Activated CD4-positive, alpha-beta T cell treated with anti-CD3 and anti-CD28 coated beads for 36 hours (primary cell): ENCODE measurements at regions not wholly inside any gene's neighbourhood (a gene's known extent, or its start where the extent isn't known, plus 50 kb on each side); places are given as distances from the start of the nearest gene placed in this dataset.

Experiments
- ATAC-seq: fragments of 200-7000 bp; cut with Tn5 transposase; one replicate; pipeline ENCODE4 v1.10.0; 2021; ENCODE audit warnings: mild to moderate bottlenecking, moderate library complexity
- CTCF ChIA-PET: fragments of 350-600 bp; sonication (Branson Sonifier 250); formaldehyde crosslinking; loops from one replicate; lab custom pipeline; 2021; ENCODE audit warnings: antibody characterized with exemption; lab: Charles Lee
- POLR2A ChIA-PET: fragments of 350-600 bp; sonication (Branson Sonifier 250); formaldehyde crosslinking; loops from one replicate; lab custom pipeline; 2021; ENCODE audit warnings: antibody characterized with exemption, inconsistent platforms; lab: Charles Lee
- DNase-seq: peaks from one replicate; pipeline ENCODE4 v3.0.0-alpha.2; 2020
- H3K27ac Mint-ChIP-seq: one replicate; pipeline ENCODE4 v1.8.0; 2021; ENCODE audit warnings: mixed read lengths
- H3K27me3 Mint-ChIP-seq: one replicate; pipeline ENCODE4 v1.8.0; 2021; ENCODE audit warnings: mixed read lengths
- H3K36me3 Mint-ChIP-seq: one replicate; pipeline ENCODE4 v1.8.0; 2021; ENCODE audit warnings: low read depth, mixed read lengths
- H3K4me1 Mint-ChIP-seq: one replicate; pipeline ENCODE4 v1.8.0; 2021; ENCODE audit warnings: mixed read lengths
- H3K4me3 Mint-ChIP-seq: one replicate; pipeline ENCODE4 v1.8.0; 2021; ENCODE audit warnings: mild to moderate bottlenecking, moderate library complexity, mixed read lengths
- H3K9me3 Mint-ChIP-seq: one replicate; pipeline ENCODE4 v1.8.0; 2021; ENCODE audit warnings: low read depth, mixed read lengths
- intact Hi-C, 2 experiments: fragments of 100-400 bp; cut with DNase I in 1 of 2; cut with micrococcal nuclease in 1 of 2; formaldehyde crosslinking; loops; one replicate each; pipeline versions ENCODE4 v1.14.2 to v1.15.1; 2022 to 2024; cut with DNase I, micrococcal nuclease

GRCh38 chr13:105139380-105140285, 1395.8 kb downstream of the EFNB2 start:
- no peaks in the 10 kb centered on the region for H3K27me3 Mint-ChIP-seq
- intact Hi-C loops = loop anchor here in 1 of 2 experiments (5.0 kb wide), 2 partner anchors 1398 to 1408 kb away; partner anchors contain the start of gene EFNB2
- H3K4me1 Mint-ChIP-seq = peaks cover 17% of the 10 kb centered on the region
- peak overlapping the region; percentile 93 for H3K27ac Mint-ChIP-seq
- ChIA-PET POLR2A (interaction anchor here (0.5 to 0.6 kb wide), 3 partner anchors 37 to 1404 kb away, joined by 3 to 7 read pairs (median 4); no protein-coding TSS in a partner anchor), CTCF (interaction anchor here (0.7 to 0.9 kb wide), 3 partner anchors 30 to 1397 kb away, joined by 4 to 6 read pairs (median 4); no protein-coding TSS in a partner anchor)
- DNase-seq (peak; percentile 75), ATAC-seq (peak; percentile 91)
- H3K4me3 Mint-ChIP-seq = peak overlapping the region; percentile 73
- no peaks in the 10 kb centered on the region for H3K36me3 Mint-ChIP-seq
- H3K9me3 Mint-ChIP-seq = no peaks in the 10 kb centered on the region

- DNase-seq = no peak
- H3K36me3 Mint-ChIP-seq = no peaks in the 10 kb centered on the region
- ChIA-PET POLR2A (interaction anchor here (0.6 kb wide), 1 partner anchor 105 kb away, joined by 7 read pairs; no protein-coding TSS in a partner anchor), CTCF (interaction anchor here (0.7 kb wide), 1 partner anchor 1397 kb away, joined by 6 read pairs; no protein-coding TSS in a partner anchor)
- H3K4me1 Mint-ChIP-seq = peaks cover 17% of the 10 kb centered on the region
- H3K27ac Mint-ChIP-seq = peak overlapping the region; percentile 93
- peak; percentile 34 for ATAC-seq
- H3K27me3 Mint-ChIP-seq = no peaks in the 10 kb centered on the region
- intact Hi-C loops = loop anchor here in 1 of 2 experiments (5.0 kb wide), 1 partner anchor 1398 kb away; the partner anchor contains the start of gene EFNB2
- H3K4me3 Mint-ChIP-seq = peak overlapping the region; percentile 73
- H3K9me3 Mint-ChIP-seq = no peaks in the 10 kb centered on the region
Measured at GRCh38 chr13:105139048-105139379, 1396.4 kb downstream of the EFNB2 start.

DNA sequence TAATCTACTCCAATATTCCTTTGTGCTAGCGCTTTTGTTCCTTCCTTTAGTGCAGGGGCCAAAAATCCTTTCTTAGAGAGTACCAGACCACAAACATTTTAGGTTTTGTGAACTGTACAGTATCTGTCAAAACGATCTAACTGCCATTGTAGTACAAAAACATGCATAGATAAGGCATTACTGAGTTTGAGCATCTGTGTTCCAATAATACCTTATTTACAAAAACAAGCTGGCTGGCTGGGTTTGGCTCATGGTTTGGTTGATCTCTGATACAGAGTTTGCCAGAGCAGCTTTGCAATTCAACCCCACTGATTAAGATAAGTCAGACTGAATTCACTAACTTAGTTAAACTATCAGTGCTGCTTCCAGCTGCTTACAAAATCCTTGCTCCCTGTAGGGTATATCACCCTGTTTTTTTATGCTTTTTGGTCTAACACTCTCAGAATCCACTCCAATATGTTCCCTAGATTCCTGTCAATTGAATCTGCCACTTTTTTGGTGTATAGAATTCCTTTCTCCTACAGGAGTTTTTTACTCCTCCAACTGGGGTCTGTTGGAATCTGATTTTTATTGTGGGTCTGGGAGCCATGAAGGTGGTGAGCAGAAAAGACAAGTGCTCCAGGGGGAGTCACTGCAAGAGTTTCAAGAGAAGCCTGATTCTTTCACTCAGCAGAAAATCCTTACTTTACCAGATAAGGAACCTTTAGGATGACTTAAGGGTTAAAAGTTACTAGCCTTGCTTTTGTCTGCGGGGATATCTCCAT, 1399.4 kb downstream of the EFNB2 start:
- H3K27ac Mint-ChIP-seq = no peak overlapping the region
- intact Hi-C loops = loop anchor here in 1 of 2 experiments (5.0 kb wide), 1 partner anchor 1401 kb away; the partner anchor contains the start of gene EFNB2
- ATAC-seq (no peak), DNase-seq (no peak)
- no peaks in the 10 kb centered on the region for H3K36me3 Mint-ChIP-seq
- H3K4me3 Mint-ChIP-seq = no peak overlapping the region
- POLR2A ChIA-PET = no interaction called here
- CTCF ChIA-PET = no interaction called here
- H3K4me1 Mint-ChIP-seq = peaks cover 17% of the 10 kb centered on the region
- H3K9me3 Mint-ChIP-seq = no peaks in the 10 kb centered on the region
- no peaks in the 10 kb centered on the region for H3K27me3 Mint-ChIP-seq

- no peaks in the 10 kb centered on the region for H3K36me3 Mint-ChIP-seq
- H3K9me3 Mint-ChIP-seq = no peaks in the 10 kb centered on the region
- ATAC-seq (no peak), DNase-seq (no peak)
- no peak overlapping the region for H3K27ac Mint-ChIP-seq
- no peaks in the 10 kb centered on the region for H3K27me3 Mint-ChIP-seq
- CTCF ChIA-PET = no interaction called here
- H3K4me3 Mint-ChIP-seq = no peak overlapping the region
- H3K4me1 Mint-ChIP-seq = no peaks in the 10 kb centered on the region
- POLR2A ChIA-PET = no interaction called here
- intact Hi-C loops = no loop called here
Measured at GRCh38 chr13:105127732-105128131, 1407.7 kb downstream of the EFNB2 start.

GRCh38 chr13:105121221-105121620, 1414.2 kb downstream of the EFNB2 start:
- intact Hi-C loops = no loop called here
- H3K27ac Mint-ChIP-seq = no peak overlapping the region

DNA sequence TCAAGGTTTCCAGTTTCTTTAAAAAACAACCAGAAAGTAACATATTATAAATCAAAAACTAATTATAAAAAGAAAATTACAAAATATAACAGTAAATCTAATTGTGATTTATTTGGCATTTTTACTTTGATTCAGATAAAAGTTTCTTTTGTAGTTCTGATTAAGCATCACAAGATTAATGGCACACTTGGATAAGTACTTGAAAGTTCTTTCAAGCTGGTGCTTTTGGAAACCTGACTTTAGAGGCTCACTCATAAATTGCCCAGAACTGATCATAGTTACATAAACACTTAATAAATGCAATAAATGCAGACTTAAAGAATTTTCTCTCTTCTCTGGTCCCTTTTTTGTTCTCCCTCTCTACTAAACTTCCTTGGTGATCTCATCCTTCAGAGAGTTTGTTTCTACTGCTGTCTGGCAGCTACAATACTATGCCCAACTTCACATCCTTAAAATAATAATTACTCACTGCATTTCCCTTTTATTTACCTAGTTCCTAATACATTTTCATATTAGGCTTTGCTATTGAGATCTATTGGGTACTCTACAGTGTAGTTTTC, 1417.0 kb downstream of the EFNB2 start:
- Mint-ChIP-seq H3K4me1 (no peaks in the 10 kb centered on the region), H3K36me3 (no peaks in the 10 kb centered on the region), H3K9me3 (peaks cover 2% of the 10 kb centered on the region), H3K27ac (no peak overlapping the region), H3K27me3 (peaks cover 4% of the 10 kb centered on the region), H3K4me3 (no peak overlapping the region)
- ChIA-PET POLR2A (no interaction called here), CTCF (no interaction called here)
- intact Hi-C loops = no loop called here
- DNase-seq = no peak
- no peak for ATAC-seq

More at GRCh38 chr13:105121221-105121620, 1414.2 kb downstream of the EFNB2 start:
- Mint-ChIP-seq H3K27me3 (no peaks in the 10 kb centered on the region), H3K9me3 (no peaks in the 10 kb centered on the region), H3K4me3 (no peak overlapping the region), H3K36me3 (no peaks in the 10 kb centered on the region), H3K4me1 (no peaks in the 10 kb centered on the region)
- DNase-seq (no peak), ATAC-seq (no peak)
- CTCF ChIA-PET = no interaction called here
- POLR2A ChIA-PET = no interaction called here

DNA sequence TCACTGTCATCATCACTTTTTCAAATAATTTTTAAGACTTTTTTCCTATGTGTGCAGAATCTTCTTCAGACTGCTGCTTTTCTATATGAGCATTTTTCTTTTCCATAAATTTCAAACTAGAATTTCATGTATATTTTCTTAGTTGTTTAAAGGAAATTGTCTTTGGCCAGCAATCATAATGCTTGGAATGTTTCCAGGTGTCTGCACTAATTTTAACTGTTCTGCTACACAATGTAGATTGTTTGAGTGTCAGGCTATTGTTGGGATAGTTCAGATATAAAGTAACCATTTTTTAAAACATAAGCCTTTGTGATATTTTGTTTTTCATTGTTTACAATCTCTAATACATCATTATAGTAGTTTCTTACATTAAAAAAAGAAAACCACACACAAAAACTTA, 1418.5 kb downstream of the EFNB2 start:
- CTCF ChIA-PET = interaction anchor here (0.6 kb wide), 1 partner anchor 204 kb away, joined by 3 read pairs; no protein-coding TSS in a partner anchor

GRCh38 chr13:105112561-105112960, 1422.9 kb downstream of the EFNB2 start:
- no peak overlapping the region for H3K4me3 Mint-ChIP-seq
- DNase-seq = no peak
- H3K27ac Mint-ChIP-seq = no peak overlapping the region
- intact Hi-C loops = no loop called here
- ChIA-PET CTCF (no interaction called here), POLR2A (no interaction called here)
- H3K36me3 Mint-ChIP-seq = no peaks in the 10 kb centered on the region
- H3K27me3 Mint-ChIP-seq = peaks cover 4% of the 10 kb centered on the region
- H3K9me3 Mint-ChIP-seq = peaks cover 2% of the 10 kb centered on the region
- ATAC-seq = no peak
- no peaks in the 10 kb centered on the region for H3K4me1 Mint-ChIP-seq

More for the DNA sequence above, 1418.5 kb downstream of the EFNB2 start:
- H3K27me3 Mint-ChIP-seq = peaks cover 4% of the 10 kb centered on the region
- DNase-seq (no peak), ATAC-seq (no peak)
- POLR2A ChIA-PET = no interaction called here
- no peak overlapping the region for H3K4me3 Mint-ChIP-seq
- intact Hi-C loops = no loop called here
- H3K27ac Mint-ChIP-seq = no peak overlapping the region
- H3K9me3 Mint-ChIP-seq = peaks cover 2% of the 10 kb centered on the region
- no peaks in the 10 kb centered on the region for H3K36me3 Mint-ChIP-seq
- H3K4me1 Mint-ChIP-seq = no peaks in the 10 kb centered on the region

- intact Hi-C loops = no loop called here
- H3K27ac Mint-ChIP-seq = no peak overlapping the region
- H3K9me3 Mint-ChIP-seq = no peaks in the 10 kb centered on the region
- no peaks in the 10 kb centered on the region for H3K36me3 Mint-ChIP-seq
- ChIA-PET POLR2A (no interaction called here), CTCF (no interaction called here)
- no peak overlapping the region for H3K4me3 Mint-ChIP-seq
- DNase-seq (no peak), ATAC-seq (no peak)
- no peaks in the 10 kb centered on the region for H3K4me1 Mint-ChIP-seq
- H3K27me3 Mint-ChIP-seq = peaks cover 3% of the 10 kb centered on the region
Measured at GRCh38 chr13:105107781-105108180, 1427.7 kb downstream of the EFNB2 start.

DNA sequence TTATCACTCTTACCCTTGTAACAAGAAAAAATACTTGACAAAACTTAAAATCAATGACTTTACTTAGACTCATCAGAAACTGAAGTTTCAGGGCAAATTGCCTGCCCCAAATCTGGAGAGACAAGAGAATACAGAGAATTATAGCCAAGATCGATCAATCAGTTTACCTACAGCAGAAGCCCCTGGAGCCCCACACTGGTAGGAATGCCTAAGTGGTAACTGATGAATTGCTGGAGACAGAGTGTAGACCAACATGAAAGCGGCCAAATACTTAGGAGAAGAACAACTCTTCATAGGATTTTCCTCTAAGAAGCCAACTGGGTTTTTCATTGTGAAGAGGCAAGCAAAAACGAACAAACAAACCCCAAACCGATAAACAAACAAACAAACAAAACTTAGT, 1430.0 kb downstream of the EFNB2 start:
- DNase-seq (no peak), ATAC-seq (no peak)
- ChIA-PET POLR2A (no interaction called here), CTCF (no interaction called here)
- no peaks in the 10 kb centered on the region for H3K9me3 Mint-ChIP-seq
- H3K27me3 Mint-ChIP-seq = peaks cover 3% of the 10 kb centered on the region
- intact Hi-C loops = no loop called here
- no peak overlapping the region for H3K27ac Mint-ChIP-seq
- H3K36me3 Mint-ChIP-seq = no peaks in the 10 kb centered on the region
- no peak overlapping the region for H3K4me3 Mint-ChIP-seq
- H3K4me1 Mint-ChIP-seq = no peaks in the 10 kb centered on the region

- H3K27me3 Mint-ChIP-seq = peaks cover 15% of the 10 kb centered on the region
- POLR2A ChIA-PET = no interaction called here
- intact Hi-C loops = no loop called here
Measured at GRCh38 chr13:105097521-105097920, 1437.9 kb downstream of the EFNB2 start.

More at GRCh38 chr13:105097521-105097920, 1437.9 kb downstream of the EFNB2 start:
- DNase-seq = no peak
- Mint-ChIP-seq H3K9me3 (no peaks in the 10 kb centered on the region), H3K4me1 (peaks cover 3% of the 10 kb centered on the region), H3K36me3 (no peaks in the 10 kb centered on the region), H3K27ac (no peak overlapping the region), H3K4me3 (no peak overlapping the region)
- ATAC-seq = no peak
- CTCF ChIA-PET = interaction anchor here (0.6 kb wide), 1 partner anchor 14 kb away, joined by 4 read pairs; no protein-coding TSS in a partner anchor
